Astrocyte of the cerebellum (primary cell): ENCODE measurements at regions not wholly inside any gene's neighbourhood (a gene's known extent, or its start where the extent isn't known, plus 50 kb on each side); places are given as distances from the start of the nearest gene placed in this dataset.

Experiments used
- DNase-seq: peaks from one replicate; pipeline ENCODE4 v3.0.0-alpha.2; 2011; ENCODE audit warnings: low read depth
- H3K4me3 ChIP-seq: 2 replicates; pipeline ENCODE4 v1.5.1; 2011; ENCODE audit warnings: mild to moderate bottlenecking, low read depth, low read length, moderate library complexity
- in situ Hi-C: cut with HindIII; loops from 2 replicates; pipeline ENCODE4 v1.10.0; 2017; ENCODE audit warnings: low sequenced_read_pairs
- TF ChIP-seq, protein P1 (sequence below): IDR thresholded peaks from 2 replicates; pipeline ENCODE4 v1.5.1; 2012; ENCODE audit warnings: low read length, low read depth, moderate library complexity, mild to moderate bottlenecking; ENCODE audit errors: missing control alignments

GRCh38 chr13:34507630-34508029, 434.4 kb upstream of the NBEA start:
- no peak for DNase-seq
- H3K4me3 ChIP-seq = no peak overlapping the region
- TF ChIP-seq, protein P1, sequence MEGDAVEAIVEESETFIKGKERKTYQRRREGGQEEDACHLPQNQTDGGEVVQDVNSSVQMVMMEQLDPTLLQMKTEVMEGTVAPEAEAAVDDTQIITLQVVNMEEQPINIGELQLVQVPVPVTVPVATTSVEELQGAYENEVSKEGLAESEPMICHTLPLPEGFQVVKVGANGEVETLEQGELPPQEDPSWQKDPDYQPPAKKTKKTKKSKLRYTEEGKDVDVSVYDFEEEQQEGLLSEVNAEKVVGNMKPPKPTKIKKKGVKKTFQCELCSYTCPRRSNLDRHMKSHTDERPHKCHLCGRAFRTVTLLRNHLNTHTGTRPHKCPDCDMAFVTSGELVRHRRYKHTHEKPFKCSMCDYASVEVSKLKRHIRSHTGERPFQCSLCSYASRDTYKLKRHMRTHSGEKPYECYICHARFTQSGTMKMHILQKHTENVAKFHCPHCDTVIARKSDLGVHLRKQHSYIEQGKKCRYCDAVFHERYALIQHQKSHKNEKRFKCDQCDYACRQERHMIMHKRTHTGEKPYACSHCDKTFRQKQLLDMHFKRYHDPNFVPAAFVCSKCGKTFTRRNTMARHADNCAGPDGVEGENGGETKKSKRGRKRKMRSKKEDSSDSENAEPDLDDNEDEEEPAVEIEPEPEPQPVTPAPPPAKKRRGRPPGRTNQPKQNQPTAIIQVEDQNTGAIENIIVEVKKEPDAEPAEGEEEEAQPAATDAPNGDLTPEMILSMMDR = no peak
- in situ Hi-C loops = no loop called here

GRCh38 chr13:34512817-34513216, 429.3 kb upstream of the NBEA start:
- no peak overlapping the region for H3K4me3 ChIP-seq
- TF ChIP-seq, protein P1 = no peak
- in situ Hi-C loops = no loop called here
- no peak for DNase-seq

DNA sequence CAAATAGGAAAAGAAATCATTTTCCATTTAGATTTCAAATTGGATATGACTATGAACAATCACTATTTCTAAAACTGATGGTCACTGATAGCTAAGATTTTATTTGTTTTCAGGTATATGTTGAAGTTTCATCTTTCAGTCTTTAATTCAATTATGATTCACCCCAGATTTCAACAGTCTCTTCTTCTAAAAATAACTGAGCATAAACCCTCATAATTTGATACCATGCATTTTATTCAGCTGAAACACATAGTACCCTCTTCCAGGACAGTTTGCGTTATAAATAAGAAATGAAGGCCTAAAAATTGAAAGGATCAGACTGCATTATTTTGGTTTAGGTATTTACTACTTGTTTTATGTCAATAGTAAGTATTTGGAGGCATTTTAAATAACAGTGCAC, 428.5 kb upstream of the NBEA start:
- H3K4me3 ChIP-seq = no peak overlapping the region

DNA sequence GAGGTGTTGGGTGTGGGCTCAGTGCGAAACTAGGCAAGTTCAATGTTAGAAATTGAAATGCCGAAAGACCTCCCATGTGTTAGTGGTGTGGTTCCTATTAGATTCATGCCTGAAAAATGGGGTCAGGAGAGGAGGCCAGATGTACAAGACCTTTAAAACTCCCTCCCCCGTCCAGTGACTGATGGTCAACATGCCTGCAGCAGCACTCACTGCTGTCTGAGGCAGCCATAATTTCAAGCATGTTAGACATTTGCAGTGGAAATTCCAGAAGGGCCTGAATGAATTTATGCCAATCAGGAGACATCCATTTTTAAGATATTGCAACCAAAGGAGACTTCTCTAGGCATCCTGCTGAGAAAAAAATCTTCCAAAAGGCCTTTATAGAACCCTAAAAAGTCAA, 426.9 kb upstream of the NBEA start:
- in situ Hi-C loops = no loop called here
- no peak for DNase-seq
- no peak overlapping the region for H3K4me3 ChIP-seq
- TF ChIP-seq, protein P1 = no peak

More for the DNA sequence above, 428.5 kb upstream of the NBEA start:
- TF ChIP-seq, protein P1 = no peak
- in situ Hi-C loops = no loop called here
- no peak for DNase-seq

- no peak for DNase-seq
- in situ Hi-C loops = no loop called here
- no peak overlapping the region for H3K4me3 ChIP-seq
These were observed 420.9 kb upstream of the NBEA start for GRCh38 chr13:34521171-34521570.

GRCh38 chr13:34522808-34523207, 419.3 kb upstream of the NBEA start:
- H3K4me3 ChIP-seq = no peak overlapping the region
- in situ Hi-C loops = no loop called here
- DNase-seq = no peak
- TF ChIP-seq, protein P1 = no peak

More at GRCh38 chr13:34521171-34521570, 420.9 kb upstream of the NBEA start:
- TF ChIP-seq, protein P1 = no peak

GRCh38 chr13:34523406-34523805, 418.7 kb upstream of the NBEA start:
- TF ChIP-seq, protein P1 = no peak
- DNase-seq = no peak
- no peak overlapping the region for H3K4me3 ChIP-seq
- in situ Hi-C loops = no loop called here
